Stimulated activated CD4-positive, alpha-beta T cell treated with anti-CD3 and anti-CD28 coated beads, Interleukin-2, amount 100 ng/mL, for 48 hours (primary cell): ENCODE measurements at regions not wholly inside any gene's neighbourhood (a gene's known extent, or its start where the extent isn't known, plus 50 kb on each side); places are given as distances from the start of the nearest gene placed in this dataset.

ENCODE experiments used
- DNase-seq, 2 donors: peaks; one replicate each; pipeline ENCODE4 v3.0.0-alpha.2; 2020

DNA sequence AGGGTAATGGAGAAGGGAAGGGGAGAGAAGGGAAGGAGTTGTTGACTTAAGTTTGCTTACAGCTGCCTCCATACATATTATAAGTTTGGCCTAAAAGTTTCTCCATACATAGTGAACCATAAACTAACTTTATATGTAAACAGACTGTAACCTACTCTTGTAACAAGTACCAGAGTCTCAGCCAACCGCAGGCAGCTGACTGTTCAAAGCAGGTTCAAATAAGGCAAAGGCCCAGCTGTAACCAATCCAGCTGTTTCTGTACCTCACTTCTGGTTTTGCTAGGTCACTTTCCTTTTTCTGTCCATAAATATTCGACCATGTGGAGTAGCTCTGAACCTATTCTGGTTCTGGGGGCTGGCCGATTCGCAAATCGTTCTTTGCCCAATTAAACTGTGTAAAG lies 591.2 kb downstream of the INSC start:
- DNase-seq = no peak

DNA sequence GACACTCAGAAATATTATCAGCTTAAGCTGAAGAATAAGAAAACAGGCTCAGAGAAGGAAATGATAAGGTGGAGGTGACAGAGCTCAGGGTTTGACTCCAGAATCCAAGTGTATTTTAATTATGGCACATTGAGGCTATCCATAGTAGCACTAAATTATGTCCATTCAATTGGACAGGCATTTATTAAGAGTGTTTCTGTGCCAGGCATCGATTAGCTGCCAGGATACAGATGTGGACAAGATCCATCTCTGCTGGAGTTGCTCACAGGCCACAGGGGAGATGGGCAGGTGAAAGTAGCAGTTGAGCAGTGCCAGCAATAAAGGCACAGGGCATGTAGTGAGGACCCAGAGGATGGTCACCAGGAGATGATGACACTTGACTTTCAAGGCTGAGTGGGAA lies 592.5 kb downstream of the INSC start:
- no peak for DNase-seq

DNA sequence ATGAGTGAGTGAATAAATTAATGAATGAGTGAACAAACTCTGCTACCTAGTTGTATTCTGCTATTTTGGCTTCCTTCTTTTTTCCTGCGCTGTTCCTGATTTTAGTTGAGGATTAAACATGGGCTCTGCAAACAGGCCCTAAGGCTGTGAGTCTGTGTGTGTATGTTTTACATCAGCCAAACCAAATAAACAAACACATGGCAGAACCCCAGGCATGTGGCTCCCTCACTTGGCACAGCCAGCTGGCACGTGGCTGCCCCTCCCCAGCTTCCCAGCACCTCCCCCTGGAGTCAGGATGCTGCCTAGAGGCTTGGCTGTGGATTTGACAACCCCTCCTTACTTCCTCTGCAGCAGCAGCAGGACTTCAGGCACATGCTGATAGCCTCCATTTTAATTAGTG lies 593.2 kb downstream of the INSC start:
- DNase-seq = no peak

DNA sequence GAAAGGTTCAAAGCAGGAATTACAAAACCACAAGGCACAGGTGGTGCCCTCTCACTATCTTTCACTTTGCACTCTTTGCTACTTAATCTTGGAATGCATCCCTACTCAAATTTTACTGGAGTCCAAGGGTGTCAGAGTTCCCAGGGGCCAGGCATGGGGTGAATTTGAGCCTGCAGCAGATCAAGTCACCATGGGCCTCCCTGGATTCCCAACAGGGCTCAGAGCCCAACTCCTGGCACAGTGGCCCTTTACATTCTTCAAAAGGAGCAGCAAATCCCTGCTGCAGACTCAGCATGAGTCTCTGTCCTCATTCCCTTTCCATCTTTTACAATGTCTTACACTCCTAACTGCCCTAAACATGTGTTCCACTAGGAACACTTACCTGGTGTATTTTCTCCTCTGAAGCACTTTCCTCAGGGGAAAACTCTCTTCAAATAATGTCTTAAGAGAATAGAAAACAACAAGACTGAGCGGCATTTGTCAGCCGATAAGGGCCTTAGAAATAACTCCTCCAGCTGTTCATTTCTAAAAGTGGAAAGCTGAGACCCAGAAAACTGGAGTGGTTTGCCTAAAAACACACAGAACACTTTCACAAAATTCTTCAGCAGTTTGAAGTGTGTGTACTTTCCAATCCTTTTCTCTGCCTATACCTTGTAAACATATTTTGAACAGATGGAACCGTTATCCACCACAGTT lies 596.0 kb downstream of the INSC start:
- no peak for DNase-seq

DNA sequence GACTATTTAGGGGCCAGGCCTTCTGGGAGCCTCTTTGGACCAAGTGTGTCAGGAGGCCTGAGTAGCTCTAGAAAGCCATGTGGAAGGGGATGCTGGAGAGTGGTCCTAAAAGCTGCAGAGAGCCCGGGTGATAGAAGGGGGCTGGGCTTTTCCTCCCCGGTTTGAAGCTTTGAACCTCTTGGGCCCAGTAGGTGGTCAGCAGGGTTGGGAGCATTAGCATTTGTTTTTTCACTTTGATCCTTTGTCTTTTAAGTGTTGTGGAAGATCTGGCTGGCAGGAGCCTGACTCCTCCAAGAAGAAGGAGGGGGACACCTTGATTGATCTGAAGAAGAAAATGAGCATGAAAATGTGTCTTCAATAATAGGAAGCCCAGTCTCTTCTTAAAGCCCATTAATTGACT lies 596.6 kb downstream of the INSC start:
- no peak for DNase-seq

DNA sequence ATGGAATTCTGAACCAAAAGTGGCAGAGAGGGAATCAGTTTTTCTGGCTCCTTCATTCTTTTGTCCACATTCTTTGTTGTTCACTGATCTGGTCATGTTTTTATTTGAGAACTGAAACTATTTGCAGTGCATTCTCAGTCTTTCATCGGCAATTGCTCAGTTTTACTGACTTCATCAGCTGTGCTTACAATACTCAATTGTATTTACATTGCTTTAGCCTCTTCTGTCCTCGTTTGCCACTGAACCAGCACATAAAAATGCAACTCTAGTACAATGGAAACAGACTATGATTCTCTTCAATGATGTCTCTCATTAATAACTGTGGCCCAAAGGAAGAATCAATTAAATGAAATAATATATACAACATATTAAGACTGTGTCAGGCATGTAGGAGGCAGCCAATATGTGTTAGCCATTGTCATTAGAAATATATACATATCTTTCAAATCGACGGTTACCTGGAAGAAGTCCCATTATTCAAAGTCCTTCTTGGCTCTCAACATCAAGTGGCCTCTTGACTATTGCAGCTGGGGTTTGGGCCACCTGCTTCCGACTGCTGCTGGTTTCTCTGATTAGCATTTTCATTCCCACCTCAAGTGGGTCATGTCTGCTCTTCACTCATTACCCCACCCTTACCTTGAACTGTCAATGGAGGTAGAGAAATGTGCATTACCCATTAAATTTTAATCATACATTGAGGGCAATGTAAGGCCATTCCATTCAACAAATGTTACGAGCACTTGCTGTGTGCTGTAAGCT lies 600.1 kb downstream of the INSC start:
- DNase-seq = no peak

DNA sequence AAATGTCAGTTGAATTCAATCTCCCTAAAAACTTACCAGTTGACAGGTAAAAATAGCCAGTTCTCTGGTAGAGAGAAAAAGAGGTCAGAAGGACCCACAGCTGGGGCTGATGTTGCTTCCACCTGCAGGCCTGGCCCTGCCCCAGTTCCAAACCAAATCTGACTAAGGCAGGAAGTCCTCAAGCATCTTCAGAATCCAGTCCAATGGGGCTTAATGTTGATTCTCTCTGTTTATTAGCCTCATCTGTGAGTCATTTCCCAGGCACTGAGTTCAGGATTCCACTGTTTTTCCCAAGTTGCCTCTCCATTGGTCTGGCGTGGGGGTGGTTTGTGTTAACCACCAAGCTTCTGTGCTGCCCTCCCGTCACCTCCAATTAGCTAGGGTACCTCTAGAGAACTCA lies 601.8 kb downstream of the INSC start:
- DNase-seq = no peak

DNA sequence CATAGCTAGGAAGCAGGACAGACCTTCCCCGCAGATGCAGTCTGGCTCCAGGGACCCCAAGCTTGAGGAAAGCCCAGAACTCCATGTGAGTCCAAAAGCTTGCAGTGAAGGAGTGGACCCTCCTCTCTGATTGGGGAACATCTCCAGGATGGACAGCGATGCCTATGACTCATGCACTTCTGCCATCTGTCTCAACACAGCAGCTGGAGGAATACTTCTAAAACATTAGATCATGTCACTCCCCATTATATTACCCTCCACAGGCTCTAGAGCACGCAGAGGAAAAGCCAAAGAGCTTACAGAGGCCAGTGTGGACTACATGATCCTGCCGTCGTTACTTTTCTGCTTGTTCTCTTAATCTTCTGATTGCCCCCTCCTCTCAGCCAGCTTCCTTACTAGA lies 605.7 kb downstream of the INSC start:
- DNase-seq = no peak

DNA sequence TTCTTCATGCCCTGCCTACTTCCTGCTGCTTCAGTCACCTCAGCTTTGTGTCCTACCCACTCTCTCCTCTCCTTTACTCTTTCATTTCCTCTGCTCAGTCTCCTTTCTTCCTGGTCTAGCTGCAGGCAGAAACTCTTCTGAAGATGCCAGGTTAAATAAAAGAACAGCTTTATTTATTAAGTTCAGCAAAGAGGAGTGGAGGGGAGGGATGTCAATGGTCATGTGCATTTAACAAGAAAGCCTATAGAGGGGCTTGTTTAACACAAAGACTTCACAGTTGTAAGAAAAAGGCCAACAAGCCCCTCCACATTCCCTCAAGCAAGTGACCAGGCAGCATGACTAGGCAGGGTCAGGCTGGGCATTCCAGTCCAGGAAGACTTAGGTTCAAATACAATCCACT lies 609.2 kb downstream of the INSC start:
- no peak for DNase-seq

DNA sequence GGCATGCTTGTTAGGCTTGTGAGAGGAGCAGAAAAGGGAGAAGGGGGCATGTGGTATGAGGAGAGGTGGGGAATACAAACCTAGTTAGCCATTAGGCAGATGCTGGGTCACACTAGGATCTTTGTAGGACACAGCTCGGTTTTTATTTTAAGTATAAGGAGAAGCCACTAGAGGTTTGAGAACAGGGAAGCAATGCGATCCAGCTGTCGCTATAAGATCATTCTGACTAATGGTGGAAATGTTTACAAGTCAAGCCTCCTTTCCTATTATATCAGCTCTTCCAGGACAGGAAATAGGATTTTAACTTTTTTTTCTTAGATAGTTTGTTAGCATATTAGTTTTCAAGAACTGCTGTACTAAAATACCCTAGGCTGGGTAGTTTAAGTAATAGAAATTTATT lies 609.9 kb downstream of the INSC start:
- no peak for DNase-seq

DNA sequence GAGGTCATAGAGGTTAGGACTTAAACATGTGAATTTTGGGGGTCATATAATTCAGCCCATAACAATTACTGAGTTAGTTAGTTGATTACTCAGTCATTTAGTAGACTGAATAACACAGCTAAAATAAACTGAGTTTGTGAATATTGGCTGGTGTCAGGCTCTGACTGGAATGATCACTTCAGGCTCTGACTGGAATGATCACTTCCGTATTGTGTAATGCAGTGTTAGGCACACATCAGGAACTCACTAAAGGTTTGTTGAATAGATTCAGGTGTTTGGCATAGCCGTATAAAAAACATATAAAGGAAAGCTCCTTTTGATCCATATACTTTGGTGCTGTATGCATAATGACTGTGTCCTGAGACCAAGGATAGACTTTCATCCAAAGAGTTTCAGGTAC lies 610.5 kb downstream of the INSC start:
- no peak for DNase-seq

DNA sequence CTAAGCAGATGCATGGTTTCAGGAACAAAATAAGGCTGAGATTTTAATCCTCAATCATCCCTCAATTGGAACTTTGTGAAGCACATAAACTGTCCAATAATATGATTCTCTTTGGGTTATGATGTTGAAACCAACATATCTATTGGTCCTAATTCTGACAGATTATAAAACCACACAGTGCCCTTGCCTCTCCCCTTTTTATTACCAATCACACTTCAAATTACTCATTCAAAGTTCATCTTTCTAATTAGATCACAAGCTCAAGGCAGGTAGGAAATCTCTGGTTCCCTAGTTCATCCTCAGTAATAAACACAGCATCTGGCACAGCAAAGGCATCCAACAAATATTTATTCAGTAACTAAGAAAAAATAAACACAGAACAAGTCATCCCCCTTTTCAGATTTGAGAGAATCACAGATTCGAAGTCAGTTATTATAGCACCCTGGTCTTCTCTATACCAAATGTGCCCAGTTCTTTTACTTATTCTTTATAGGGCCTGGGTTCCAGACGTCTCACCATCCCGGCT lies 611.6 kb downstream of the INSC start:
- no peak for DNase-seq

DNA sequence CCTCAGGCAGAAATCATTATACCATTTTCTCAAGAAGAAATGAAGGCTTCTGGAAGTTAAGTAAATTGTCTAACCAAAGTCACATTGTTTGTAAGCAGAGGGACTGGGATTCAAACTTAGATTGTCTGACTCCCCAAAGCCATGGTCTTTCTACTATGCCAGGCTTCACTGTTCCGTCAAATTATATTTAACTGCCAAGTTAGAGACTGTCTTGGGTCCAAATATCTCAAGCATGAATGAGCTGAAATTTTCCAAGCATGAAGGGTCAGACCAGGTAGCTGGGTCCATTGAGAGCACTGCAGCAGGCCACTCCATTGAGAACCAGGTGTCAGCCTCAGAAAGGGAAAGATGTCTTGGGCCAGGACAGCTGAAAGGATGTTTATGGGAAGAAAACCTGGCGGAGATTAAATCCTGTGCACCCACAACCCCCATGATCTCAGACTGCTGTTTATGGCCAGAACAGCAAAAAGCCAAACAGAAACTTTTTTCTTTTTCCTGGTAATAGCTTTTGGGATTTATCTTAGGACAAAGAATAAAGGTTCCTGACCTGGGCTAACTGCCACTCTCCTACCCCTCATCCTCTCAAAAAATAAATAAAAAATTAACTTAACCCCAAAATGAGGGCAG lies 612.3 kb downstream of the INSC start:
- DNase-seq = no peak

DNA sequence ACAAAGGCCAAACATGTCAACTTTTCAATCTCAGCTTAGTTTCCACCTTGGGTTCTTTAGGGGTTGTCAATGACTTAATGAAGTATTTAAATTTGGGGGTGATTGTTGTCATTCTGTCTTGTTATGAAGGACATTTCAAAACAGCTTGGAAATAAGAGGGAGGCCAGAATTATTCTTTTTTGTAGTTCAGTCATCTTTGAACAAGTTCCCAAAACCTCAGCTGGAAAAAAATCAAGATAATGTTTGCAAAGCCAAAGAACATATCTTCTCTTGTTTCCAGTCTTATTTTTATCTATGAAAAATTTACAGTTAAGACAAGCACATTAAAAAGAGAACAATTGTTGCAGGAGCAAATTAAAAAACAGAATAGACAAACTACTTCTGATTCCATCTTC lies 612.8 kb downstream of the INSC start:
- DNase-seq = no peak

DNA sequence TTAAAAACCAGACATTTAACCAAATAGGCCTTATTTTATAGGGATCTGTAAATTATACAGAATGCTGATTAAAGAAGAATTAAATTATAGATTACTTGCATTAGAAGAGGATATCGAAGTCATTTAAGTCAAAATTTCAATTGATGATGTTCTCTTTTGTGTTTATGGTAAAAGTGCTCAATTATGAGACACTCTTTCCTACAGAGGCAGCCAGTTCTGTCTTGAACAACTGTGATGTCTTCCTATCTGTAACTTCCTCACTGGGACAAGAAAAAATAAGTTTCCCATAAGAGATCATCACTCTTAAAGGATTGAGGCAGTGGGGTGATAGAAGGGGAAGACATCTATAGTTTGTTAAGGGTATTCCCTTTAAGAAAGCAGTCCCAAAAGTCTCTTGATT lies 613.5 kb downstream of the INSC start:
- DNase-seq = no peak

DNA sequence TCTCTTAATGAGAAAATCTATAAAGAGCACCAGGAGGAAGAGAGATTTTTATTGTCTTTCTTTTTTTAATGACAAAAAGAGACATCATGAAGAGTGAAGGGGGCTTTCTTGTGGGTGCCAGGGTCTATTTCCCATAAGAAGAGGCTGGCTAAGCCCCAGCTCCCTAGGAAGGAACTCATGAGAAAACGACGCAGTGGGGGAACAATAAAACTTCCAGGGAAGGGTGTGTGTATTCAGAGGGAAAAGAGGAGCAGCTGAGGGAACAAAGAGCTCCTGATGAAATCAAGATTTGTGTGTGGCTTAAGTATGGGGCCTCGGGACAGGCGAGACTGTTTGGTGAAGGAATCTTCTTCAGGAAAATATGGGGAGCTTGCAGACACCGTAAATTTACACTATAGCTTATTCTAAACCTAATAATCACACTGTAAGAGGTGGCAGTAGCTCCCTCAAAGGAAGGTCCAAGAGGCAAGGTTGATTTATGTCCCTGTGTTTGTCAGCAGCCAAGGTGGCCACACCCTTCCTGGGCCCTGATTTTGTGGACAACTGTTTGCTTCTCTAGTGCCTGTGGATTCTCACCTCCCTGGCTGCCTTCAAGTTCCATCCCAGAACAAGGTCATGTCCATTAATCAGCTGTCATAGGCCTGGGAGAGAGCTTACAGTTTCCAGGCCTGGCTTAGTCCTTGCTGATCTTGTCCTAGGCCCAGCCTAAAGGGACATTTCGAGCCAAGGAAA lies 615.7 kb downstream of the INSC start:
- no peak for DNase-seq

DNA sequence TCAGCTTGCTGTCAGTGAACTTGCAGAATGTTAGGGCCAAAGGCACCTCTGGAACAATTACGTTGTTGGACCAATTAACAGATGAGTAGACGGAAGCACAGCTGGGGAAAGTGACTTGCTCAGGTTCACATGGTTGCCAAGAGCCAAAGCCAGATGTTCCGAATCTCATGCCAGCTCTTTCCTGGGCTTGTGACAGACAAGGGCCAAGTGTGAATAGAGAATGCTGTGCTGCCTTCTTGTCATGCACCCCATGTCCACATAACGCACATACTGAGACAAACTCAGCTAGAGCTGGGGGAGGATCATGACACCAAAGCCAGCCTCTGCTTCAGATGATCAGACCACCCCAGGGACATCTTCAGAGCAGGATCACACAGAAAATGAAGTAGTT lies 616.3 kb downstream of the INSC start:
- DNase-seq = no peak

DNA sequence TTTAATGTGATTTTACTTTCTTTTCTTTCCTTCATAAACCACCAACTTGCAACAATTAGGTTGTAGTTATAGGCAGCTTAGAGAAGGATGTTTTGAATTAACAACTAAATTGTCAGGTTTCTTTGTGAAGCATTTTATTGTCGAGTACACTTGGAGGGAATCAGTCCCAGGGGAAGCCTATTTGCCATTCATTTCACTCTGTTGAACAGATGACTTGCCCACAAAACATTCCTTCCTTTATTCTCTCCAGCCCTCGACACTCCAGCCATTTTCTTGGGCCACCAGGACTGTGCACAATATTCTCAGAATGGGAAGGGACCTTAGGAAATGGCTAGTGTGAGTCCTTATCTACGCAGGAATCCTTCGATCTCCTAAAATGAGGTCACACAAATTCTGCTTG lies 620.6 kb downstream of the SOX6 start:
- DNase-seq = no peak

DNA sequence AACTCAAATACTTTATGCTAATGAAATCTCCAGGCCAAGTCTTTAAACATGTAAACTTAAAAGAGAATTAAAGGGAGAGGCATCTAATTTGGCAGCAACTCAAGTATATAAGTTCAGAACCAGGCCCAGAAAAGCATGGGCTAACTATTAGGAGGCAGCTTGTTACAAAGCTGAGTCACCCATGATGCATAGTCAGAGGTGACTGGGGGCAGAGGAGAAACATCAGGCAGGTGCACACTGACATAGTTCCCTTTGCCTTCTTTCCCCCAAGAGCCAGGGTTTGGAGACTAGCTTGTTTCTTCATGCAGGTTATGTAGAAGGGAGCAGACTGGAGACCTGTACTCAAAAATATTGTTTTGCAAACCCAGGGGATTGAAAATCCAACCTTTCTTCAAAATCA lies 619.0 kb downstream of the SOX6 start:
- DNase-seq = no peak

DNA sequence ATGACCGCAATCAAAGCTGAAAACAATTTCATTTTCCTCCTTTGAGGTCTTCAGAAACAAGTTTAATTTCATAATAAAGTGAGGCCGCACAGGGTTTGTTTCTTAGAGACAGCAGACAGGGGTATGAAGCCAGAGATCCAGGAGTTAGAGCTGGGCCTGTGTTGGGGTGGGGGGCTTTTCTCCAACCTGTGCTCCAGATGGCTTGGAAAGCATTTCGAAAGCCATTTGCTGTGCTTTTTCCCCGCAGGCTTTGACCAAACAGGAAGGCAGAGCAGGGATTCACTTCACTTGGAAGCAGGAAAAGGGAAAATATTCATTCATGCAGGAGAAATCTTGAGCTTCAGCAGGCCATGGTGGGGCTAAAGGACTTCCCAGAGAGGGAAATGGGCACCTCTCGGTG lies 617.4 kb downstream of the SOX6 start:
- DNase-seq = no peak

DNA sequence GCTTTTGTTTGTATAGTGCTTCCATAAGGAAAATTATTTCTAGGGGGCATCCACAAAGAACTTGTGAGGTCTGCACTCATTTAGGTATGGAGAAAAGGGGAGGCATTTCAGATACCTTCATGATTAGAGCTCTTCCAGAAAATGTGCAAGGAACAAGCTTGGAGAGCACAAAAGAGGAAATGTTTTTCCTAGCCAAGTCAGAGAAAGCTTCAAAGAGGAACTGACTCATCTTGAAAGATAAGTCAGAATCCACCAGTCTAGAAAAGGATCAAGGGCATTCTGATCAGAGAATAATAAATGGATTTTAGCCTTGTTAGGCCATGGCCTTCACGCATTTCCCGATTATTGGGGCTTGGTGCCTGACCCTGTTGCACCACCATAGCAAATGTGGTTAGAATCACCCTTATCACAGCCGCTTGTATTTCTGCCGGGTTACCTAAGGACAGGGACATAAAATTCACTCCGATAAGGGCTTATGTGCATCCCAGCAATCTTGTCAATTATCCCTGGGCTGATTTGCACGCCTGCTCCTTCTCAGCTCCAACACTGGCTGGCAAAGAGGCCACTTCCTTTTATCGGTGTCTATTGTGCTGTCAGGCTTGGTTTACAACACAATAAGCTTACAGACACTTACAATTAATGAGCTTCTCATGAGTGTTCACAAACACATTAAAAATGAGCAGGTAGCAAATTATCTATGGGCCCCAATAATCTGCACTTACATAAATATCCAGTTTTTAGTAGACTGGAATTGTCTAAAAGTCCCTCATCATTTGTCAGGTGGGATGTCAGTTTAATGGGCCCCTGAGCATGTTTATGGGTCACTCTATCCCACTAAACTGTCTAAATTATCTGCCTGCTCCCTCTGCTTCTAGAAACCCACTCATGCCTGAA lies 613.5 kb downstream of the SOX6 start:
- DNase-seq = no peak

DNA sequence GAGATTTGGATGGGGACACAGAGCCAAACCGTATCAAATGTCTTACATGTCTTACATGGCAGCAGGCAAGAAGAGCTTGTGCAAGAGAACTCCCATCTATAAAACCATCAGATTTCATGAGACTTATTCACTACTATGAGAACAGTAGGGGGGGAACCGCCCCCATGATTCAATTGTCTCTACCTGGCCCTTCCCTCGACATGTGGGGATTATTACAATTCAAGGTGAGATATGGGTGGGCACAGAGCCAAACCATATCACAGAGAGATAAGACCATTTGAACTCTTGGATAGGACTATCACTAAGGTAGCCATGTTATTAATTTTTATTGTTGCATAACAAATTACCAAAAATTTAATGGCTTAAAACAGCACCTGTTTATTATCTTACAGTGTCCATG lies 611.7 kb downstream of the SOX6 start:
- no peak for DNase-seq
